ENCODE measurements at regions not wholly inside any gene's neighbourhood (a gene's known extent, or its start where the extent isn't known, plus 50 kb on each side); places are given as distances from the start of the nearest gene placed in this dataset.

DNA sequence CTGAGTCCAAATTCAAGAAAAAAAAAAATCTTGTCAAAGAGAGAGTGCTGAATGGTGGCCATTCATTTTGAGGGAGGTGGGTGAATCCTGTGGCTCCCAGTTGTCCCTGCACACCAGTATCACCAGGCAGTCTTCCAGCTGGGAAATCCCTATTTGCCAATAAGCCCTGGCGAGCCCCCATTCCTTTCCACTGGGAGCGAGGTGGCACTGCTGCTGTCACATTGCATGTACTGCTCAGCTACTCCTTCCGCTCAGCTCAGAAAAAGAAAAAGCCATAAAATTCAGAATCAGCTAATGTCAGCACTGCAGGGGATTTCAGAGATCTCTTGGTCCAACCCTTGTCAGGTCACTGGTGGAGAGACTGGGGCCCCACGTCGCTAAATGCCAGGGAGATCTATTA, 298.5 kb downstream of the OMA1 start:
- TF ChIP-seq CTCF (IDR thresholded peaks at IDR 0.05) (no peak), POLR2A (IDR thresholded peaks at IDR 0.05) (no peak)

Data from Peyer's patch (tissue), 4 donors.